CD4-positive, alpha-beta T cell treated with Interleukin-4 for 4 hours (primary cell): ENCODE measurements at regions not wholly inside any gene's neighbourhood (a gene's known extent, or its start where the extent isn't known, plus 50 kb on each side); places are given as distances from the start of the nearest gene placed in this dataset.
"Not testable (repeated sequence)": the region's sequence is repeated elsewhere in the genome, so short reads cannot be mapped to it uniquely, and the experiment has no call there.

Experiments used
- DNase-seq: peaks from one replicate; pipeline ENCODE4 v3.0.0-alpha.2; 2020

DNA sequence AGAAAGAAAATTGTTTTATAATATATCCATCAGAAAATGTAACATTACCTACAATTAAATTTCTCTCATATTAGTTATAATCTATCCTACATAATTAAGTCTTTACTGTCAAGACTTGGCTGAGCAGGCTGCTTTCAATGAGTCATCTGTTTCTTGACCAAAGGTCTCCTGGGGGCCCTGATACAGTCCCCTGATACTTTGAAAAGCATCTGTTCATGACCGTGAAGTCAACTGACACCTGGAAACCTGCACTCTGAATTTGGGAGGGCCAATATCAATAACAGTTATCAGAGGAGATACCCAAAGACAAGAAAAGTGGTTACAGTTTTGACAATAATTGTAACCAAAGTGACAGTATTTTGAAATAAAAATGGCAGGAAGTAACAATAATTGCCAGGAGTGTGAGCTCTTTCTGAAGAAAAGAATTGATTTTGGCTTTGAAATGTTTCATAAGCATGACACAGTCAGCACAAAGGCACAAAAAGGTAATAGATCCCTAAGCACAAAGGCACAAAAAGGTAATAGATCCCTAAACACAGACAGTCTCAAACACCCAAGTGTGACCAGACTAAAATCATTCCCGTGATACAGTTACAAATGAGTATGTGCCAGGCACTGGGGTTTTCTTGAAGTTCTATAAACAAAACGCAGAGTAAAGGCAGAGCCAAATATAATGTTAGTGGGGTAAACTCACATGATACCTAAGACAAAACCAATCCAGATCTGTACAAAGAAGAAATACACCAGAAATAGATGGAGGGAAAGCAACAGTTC is 260.7 kb downstream of the PLOD2 start:
- no peak for DNase-seq

DNA sequence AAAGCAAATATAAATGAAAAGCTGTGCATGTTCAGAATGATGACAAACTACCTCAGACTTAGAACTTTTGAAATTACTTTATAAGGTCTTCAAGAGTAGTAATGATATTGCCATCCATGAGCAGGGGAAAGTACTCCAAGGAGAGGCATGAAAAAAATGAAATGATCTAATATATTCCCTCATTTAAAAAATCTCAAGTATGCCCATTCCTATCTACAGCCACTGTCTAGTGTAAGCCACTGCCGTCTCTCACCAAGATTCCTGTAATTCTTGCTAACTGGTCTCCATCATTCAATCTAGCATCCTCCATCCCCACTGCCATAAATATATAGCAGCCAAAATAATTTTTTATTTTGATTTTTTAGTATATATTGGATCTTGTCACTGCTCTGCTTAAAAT is 258.8 kb downstream of the PLOD2 start:
- no peak for DNase-seq

GRCh38 chr3:145903472-145904013 is 257.4 kb downstream of the PLOD2 start:
- DNase-seq: no peak

- no peak for DNase-seq
These were observed 256.8 kb downstream of the PLOD2 start for GRCh38 chr3:145904138-145904537.

DNA sequence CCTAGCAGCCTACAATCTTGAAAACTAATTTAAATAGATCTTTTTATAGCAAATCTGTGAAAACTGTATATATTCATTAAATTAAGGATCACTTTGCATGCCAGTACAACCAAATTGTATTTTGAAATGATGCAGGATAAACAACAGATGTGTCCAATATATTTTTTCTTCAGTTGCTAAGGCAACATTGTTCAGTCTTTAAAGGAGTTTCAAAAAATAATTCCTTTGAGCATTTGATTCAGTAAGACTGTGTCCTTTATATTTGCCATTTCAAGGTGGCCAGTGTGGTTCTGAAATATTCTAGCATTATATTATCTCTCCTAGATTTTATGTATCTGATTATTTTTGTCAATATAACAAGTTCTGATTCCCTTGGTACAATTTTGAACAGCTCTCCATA is 254.7 kb downstream of the PLOD2 start:
- no peak for DNase-seq

- no peak for DNase-seq
These were observed 254.2 kb downstream of the PLOD2 start for GRCh38 chr3:145906755-145907154.

GRCh38 chr3:145911016-145911415 is 250.0 kb downstream of the PLOD2 start:
- no peak for DNase-seq

DNA sequence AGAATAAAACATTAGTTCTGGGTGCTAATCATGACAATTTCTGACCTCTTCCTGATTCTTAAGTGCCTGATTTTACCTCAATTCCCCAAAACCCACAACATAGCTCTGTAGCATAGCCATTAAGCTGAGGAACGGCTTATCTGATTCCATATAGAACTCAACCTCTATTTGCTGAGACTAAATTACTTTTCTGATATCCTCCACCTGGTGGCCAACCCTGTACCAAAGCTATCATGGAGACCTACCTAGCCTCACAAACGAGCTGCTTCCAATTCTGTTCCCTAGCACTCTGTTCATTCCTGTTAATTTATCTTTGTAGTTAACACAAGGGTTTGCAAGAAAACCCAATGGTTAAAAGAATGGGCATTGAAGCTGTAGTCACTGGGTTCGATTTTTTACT is 245.2 kb downstream of the PLOD2 start:
- no peak for DNase-seq

DNA sequence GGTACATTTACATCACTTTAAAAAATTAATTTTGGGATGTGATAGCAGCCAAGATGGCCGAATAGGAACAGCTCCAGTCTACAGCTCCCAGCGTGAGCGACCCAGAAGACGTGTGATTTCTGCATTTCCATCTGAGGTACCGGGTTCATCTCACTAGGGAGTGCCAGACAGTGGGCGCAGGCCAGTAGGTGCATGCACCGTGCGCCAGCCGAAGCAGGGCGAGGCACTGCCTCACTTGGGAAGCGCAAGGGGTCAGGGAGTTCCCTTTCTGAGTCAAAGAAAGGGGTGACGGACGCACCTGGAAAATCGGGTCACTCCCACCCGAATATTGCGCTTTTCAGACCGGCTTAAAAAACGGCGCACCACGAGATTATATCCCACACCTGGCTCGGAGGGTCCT is 233.2 kb downstream of the PLOD2 start:
- DNase-seq: not testable (repeated sequence)

- no peak for DNase-seq
These were observed 224.0 kb downstream of the PLOD2 start for GRCh38 chr3:145936971-145937370.

DNA sequence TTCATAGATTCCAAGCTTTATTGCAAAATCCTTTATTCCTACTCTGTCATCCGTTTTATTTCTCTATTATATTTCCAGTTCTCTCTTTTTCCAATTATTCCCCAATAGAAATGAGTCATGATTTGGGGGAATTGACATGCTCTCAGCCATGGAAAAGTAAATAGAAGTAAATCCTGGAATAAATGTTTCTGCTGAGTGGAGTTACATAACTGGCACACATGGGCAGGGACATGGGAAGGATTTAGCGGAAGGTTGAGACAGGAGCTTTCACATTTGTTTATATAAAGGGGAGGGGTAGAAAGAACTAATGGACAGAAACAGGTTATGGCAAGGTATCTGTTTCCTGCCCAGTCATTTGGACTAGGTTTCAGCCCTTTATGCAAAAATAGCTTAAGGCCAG is 221.6 kb downstream of the PLOD2 start:
- no peak for DNase-seq

GRCh38 chr3:145942052-145942451 is 218.9 kb downstream of the PLOD2 start:
- DNase-seq: no peak

DNA sequence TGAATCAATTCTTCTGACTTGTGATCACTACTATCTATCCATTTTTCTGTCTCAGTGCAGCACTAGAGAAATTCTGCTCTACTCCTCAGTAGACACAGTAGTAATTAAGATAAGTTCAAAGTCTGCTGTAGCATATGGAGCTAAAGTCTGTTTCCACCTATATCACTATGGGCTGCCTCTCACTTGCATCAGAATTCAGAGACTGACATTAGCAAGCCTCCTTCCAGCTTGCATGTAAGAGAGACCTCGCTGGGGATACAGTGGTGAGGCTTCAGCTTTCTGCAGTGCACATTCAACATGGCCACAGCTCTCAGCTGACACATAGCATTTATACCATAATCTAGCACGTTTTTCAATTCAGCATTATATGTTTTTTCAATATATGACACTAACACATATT is 217.0 kb downstream of the PLOD2 start:
- DNase-seq: no peak

- no peak for DNase-seq
These were observed 209.5 kb downstream of the PLOD2 start for GRCh38 chr3:145951441-145951840.

GRCh38 chr3:145952536-145952935 is 208.4 kb downstream of the PLOD2 start:
- no peak for DNase-seq

- DNase-seq: no peak
These were observed 207.7 kb downstream of the PLOD2 start for GRCh38 chr3:145953316-145953715.

DNA sequence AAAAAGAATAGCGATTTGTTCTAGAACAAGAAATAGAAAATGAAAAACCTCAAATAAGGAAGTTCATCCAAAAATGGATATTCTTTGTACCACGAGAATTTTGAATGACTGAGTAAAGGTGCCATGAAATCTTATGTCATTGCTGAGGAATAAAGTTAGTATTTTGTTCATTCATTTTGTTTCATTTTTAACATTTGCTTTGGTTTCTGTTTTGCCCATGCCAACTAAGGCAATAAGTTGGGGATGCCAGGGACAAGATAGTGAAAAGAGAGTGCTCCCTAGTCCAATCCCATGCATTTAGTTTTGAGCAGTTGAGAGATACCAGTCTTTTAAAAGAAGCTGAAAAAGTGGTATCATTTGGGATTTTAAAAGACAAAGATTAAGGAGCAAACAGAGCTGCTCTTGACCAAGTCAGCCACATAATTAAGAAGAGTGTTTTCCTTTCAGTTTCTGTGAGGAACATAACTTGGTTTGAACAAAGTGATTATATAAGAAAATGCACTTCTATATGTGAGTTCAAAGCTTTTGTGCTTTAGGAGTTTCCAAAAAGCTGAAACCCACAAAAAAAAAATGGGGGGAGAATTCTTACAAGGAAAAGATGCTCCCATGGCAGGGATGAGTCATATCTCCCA is 201.4 kb downstream of the PLOD2 start:
- no peak for DNase-seq

- no peak for DNase-seq
These were observed 197.9 kb downstream of the PLOD2 start for GRCh38 chr3:145963111-145963510.

DNA sequence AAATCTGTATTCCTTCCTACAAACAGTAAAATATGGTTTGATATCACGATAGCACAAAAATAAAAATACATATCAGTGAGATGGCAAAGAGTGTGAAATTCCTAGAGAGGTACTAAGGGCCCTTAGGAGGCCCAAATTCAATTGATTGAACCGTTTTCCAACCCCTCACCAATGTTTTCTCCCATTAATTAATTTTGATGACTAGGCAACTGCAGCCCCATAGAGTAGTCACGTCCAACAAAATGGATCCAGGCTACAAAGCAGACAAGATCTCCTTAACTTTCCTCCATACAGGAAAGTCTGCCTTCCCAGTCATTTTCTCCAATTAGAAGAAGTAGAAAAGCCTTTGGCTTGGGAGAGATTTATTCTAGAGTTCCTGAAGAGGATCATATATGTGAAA is 193.9 kb downstream of the PLOD2 start:
- no peak for DNase-seq

DNA sequence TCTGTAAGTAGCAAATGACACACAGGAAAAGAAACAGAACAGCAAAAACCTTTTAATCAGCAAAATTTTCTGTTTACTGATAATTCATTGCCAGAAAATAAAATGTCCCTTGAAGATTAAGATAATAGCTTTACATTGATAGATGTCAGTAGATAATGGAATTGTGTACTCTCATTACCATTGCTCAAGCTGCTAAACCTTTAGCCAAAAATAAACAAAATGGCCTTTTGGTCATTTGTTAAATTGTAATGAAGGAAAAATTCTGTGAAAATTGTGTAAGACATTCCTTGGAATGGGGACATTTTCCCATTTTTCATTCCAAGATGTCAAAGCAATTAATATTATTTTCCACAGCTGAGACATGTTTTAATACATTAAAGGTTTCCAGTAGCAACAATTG is 189.8 kb downstream of the PLOD2 start:
- no peak for DNase-seq

DNA sequence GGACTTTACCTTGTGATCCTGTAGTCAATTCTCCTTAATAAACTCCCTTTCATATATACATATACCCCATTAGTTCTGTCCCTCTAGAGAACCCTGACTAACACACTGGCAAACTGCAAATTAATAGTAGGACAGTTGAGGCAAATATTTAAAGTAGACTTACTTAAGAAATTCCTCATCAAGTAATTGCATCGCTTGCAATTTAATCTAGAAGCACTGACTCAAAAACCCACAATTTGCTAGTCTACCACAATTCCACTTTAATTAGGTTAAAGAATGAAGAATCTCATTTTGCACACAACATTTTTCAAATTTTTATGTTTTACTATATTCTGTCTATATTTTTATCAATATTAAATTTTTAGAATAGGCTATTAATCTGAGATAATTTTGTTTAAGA is 188.1 kb downstream of the PLOD2 start:
- DNase-seq: no peak

DNA sequence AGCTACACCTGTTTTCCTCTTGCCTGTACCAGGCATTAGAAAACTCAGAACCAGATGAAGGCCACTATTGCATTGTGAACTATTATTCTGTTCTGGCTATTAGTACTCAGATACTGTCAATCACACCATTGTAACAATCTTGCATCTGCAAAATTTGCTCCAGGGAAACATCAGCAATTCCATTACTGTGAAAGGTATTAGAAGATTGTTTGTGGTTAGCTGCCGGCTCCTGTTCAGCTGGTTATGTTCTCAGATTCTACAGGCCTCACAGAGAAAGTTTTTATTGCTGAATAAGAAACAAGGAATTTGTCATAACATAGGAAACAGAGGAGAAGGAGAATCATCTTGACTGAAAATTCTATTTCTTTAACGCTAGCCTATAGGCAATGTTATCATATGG is 179.9 kb downstream of the PLOD2 start:
- no peak for DNase-seq

DNA sequence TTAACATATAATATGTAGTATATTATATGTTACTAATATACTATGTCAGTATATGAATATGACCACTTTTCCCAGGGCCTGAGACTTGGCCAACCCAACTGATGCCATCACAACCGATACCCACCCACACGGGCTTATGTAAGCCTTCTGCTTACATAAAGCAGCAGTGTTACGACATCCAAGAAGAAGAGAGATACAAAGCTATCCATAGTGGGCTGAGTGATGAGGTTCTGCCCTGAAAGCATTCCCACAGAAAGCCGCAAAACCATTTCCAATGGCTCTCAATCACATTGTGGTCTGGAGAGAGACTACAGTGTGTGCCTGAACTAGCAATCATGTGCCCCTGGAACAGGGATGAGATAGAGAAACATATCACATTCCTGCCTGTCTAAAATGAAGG is 177.9 kb downstream of the PLOD2 start:
- DNase-seq: no peak
